ENCODE measurements at regions not wholly inside any gene's neighbourhood (a gene's known extent, or its start where the extent isn't known, plus 50 kb on each side); places are given as distances from the start of the nearest gene placed in this dataset.

DNA sequence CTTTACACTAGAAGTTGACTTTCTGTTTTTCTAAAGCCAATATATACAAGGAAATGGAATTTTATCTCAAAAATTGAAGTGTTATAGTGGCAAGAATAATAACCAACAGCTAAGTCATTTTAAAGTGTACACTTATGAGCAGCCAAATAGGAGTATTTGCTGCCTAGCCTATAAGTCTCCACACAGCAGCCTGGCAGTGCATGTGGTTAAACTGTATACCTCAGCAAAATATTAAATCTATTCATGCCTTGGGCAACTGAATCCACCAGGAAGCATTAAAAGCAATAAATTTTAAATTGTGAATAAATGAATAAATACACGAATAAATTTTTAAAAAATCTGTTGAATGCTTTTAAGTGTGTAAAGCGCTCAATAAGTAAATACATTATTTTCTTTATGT lies 432.4 kb upstream of the RORB start:
- TF ChIP-seq, protein P1, sequence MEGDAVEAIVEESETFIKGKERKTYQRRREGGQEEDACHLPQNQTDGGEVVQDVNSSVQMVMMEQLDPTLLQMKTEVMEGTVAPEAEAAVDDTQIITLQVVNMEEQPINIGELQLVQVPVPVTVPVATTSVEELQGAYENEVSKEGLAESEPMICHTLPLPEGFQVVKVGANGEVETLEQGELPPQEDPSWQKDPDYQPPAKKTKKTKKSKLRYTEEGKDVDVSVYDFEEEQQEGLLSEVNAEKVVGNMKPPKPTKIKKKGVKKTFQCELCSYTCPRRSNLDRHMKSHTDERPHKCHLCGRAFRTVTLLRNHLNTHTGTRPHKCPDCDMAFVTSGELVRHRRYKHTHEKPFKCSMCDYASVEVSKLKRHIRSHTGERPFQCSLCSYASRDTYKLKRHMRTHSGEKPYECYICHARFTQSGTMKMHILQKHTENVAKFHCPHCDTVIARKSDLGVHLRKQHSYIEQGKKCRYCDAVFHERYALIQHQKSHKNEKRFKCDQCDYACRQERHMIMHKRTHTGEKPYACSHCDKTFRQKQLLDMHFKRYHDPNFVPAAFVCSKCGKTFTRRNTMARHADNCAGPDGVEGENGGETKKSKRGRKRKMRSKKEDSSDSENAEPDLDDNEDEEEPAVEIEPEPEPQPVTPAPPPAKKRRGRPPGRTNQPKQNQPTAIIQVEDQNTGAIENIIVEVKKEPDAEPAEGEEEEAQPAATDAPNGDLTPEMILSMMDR (IDR thresholded peaks at IDR 0.05) = no peak
- no peak for TF ChIP-seq POLR2A (IDR thresholded peaks at IDR 0.05)

Measured in body of pancreas (tissue), 4 donors.